ENCODE measurements at regions not wholly inside any gene's neighbourhood (a gene's known extent, or its start where the extent isn't known, plus 50 kb on each side); places are given as distances from the start of the nearest gene placed in this dataset.

GRCh38 chr11:98137437-98137836 is 883.3 kb upstream of the CNTN5 start:
- no peak for TF ChIP-seq POLR2A (IDR thresholded peaks at IDR 0.05)
- TF ChIP-seq CTCF (IDR thresholded peaks at IDR 0.05) = no peak
- no peak for DNase-seq
- Histone ChIP-seq H3K27me3 (no peaks in the 10 kb centered on the region), H3K4me1 (no peaks in the 10 kb centered on the region), H3K36me3 (no peaks in the 10 kb centered on the region), H3K4me3 (no peak overlapping the region), H3K27ac (no peak overlapping the region), H3K9me3 (no peaks in the 10 kb centered on the region)
- 75 to 78% methylated on average over 3 of the region's 3 CpGs for whole genome bisulfite sequencing, 2 donors
- intact Hi-C loops (cut with DNase I) = no loop called here

- H3K36me3 ChIP-seq = no peaks in the 10 kb centered on the region
- DNase-seq = no peak
- peaks cover 0 to 9% (median 0%) of the 10 kb centered on the region in 3 donors for H3K9me3 ChIP-seq
- intact Hi-C loops (cut with DNase I) = no loop called here
- TF ChIP-seq POLR2A (IDR thresholded peaks at IDR 0.05) (no peak), CTCF (IDR thresholded peaks at IDR 0.05) (no peak)
- no peaks in the 10 kb centered on the region for H3K27me3 ChIP-seq
- no peak overlapping the region for H3K4me3 ChIP-seq
- no peak overlapping the region for H3K27ac ChIP-seq
- no peaks in the 10 kb centered on the region for H3K4me1 ChIP-seq
Observed at GRCh38 chr11:98143661-98144060, 877.1 kb upstream of the CNTN5 start.

- intact Hi-C loops (cut with DNase I) = no loop called here
- no peaks in the 10 kb centered on the region for H3K4me1 ChIP-seq
- H3K27ac ChIP-seq = no peak overlapping the region
- H3K36me3 ChIP-seq = no peaks in the 10 kb centered on the region
- H3K4me3 ChIP-seq = no peak overlapping the region
- WGBS, 2 donors = 49 to 75% methylated on average over 2 of the region's 2 CpGs
- DNase-seq = no peak
- H3K9me3 ChIP-seq = no peaks in the 10 kb centered on the region
- H3K27me3 ChIP-seq = no peaks in the 10 kb centered on the region
- TF ChIP-seq CTCF (IDR thresholded peaks at IDR 0.05) = no peak
- no peak for TF ChIP-seq POLR2A (IDR thresholded peaks at IDR 0.05)
Observed at GRCh38 chr11:98153752-98154151, 867.0 kb upstream of the CNTN5 start.

- H3K27me3 ChIP-seq = no peaks in the 10 kb centered on the region
- H3K36me3 ChIP-seq = no peaks in the 10 kb centered on the region
- TF ChIP-seq POLR2A (IDR thresholded peaks at IDR 0.05) (no peak), CTCF (IDR thresholded peaks at IDR 0.05) (no peak)
- H3K9me3 ChIP-seq = no peaks in the 10 kb centered on the region
- no peak for DNase-seq
- no peak overlapping the region for H3K27ac ChIP-seq
- no peak overlapping the region for H3K4me3 ChIP-seq
- intact Hi-C loops (cut with DNase I) = no loop called here
- WGBS, 2 donors = 42 to 61% methylated on average over 3 of the region's 3 CpGs
- no peaks in the 10 kb centered on the region for H3K4me1 ChIP-seq
Observed at GRCh38 chr11:98155696-98156095, 865.1 kb upstream of the CNTN5 start.

- Histone ChIP-seq H3K4me3 (no peak overlapping the region), H3K36me3 (no peaks in the 10 kb centered on the region), H3K27ac (no peak overlapping the region), H3K9me3 (no peaks in the 10 kb centered on the region), H3K27me3 (no peaks in the 10 kb centered on the region), H3K4me1 (no peaks in the 10 kb centered on the region)
- 58 to 64% methylated on average over 5 of the region's 5 CpGs for WGBS, 2 donors
- intact Hi-C loops (cut with DNase I) = no loop called here
- TF ChIP-seq CTCF (IDR thresholded peaks at IDR 0.05) = no peak
- TF ChIP-seq POLR2A (IDR thresholded peaks at IDR 0.05) = no peak
- DNase-seq = no peak
Observed at GRCh38 chr11:98177925-98178324, 842.8 kb upstream of the CNTN5 start.

Measured in esophagus squamous epithelium (tissue), 5 donors.